ENCODE measurements at regions not wholly inside any gene's neighbourhood (a gene's known extent, or its start where the extent isn't known, plus 50 kb on each side); places are given as distances from the start of the nearest gene placed in this dataset.

DNA sequence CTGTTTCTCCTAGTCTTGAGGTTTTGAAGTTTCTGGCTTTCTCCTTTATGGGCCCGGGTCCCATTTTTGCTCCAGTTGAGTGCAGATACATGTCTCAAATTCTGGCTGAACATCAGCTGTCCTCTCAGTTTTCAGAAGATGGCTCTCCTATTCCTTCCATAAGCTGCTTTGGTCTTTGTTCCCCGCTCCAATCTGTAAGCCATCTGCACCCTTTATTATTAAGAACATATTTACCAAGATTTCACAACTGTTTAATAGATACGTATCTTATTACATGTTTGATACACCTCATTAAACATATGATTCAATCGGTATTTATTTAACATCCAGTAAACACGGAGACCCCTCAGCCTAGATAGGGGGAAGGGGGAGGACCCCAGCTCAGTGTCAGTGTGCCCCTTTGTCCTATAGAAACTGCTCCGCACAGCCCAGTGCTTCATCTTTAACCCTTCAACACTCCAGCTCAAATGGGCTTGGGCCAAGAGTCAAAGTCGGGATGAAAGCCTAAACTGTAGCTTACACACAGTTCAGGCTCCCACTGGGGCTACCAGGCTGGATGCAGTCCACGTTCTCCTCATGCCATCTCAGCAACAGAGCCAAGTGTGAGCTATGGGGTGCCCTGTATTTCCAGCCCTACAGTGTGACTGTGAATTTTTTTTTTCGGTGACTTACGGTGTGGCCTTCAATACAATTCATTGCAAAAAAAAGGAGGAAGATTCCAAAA lies 166.0 kb upstream of the ZFHX3 start:
- no peak overlapping the region for H3K4me3 ChIP-seq (ENCODE audit: low read depth, low read length)
- TF ChIP-seq, protein P1, sequence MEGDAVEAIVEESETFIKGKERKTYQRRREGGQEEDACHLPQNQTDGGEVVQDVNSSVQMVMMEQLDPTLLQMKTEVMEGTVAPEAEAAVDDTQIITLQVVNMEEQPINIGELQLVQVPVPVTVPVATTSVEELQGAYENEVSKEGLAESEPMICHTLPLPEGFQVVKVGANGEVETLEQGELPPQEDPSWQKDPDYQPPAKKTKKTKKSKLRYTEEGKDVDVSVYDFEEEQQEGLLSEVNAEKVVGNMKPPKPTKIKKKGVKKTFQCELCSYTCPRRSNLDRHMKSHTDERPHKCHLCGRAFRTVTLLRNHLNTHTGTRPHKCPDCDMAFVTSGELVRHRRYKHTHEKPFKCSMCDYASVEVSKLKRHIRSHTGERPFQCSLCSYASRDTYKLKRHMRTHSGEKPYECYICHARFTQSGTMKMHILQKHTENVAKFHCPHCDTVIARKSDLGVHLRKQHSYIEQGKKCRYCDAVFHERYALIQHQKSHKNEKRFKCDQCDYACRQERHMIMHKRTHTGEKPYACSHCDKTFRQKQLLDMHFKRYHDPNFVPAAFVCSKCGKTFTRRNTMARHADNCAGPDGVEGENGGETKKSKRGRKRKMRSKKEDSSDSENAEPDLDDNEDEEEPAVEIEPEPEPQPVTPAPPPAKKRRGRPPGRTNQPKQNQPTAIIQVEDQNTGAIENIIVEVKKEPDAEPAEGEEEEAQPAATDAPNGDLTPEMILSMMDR (IDR thresholded peaks at IDR 0.05; ENCODE audit: low read depth, low read length): no peak

DNA sequence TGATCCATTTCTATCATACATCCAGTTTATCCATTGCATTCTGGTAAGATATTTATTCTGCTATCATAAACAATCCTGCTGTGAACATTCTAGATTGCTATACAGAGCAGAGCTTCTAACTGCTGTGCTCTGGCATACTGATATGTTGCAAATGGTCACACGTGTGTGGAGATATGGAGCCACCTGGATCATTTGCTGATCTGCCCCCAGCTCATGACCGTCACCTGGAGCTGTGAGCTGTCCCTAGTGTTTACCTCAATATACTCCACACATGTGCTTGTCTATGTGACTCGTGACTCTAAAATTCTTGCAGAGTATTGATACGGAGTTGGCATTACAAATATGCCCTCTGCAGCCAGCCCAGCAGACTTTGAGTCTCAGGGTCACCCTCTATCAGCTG lies 164.5 kb upstream of the ZFHX3 start:
- H3K4me3 ChIP-seq (ENCODE audit: low read depth, low read length): no peak overlapping the region
- TF ChIP-seq, protein P1 (IDR thresholded peaks at IDR 0.05; ENCODE audit: low read depth, low read length): no peak

DNA sequence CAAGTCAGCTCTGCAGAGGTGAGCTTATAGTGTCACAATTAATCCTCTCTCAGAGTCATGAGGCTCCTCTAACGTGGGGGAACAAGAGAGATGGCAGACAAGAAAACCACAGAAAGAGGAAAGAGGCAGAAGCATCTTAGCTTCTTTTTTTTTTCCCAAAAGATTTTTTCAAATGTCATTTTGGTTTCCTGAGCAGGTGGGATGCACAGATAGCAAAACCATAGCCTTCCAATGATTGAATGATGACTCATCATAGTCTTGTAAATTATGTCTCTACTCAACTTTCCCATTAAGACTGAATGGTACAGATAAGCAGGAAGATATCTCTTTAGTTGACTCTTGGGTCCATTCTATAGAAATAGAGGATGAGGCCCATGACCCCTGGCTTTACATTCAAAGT lies 162.8 kb upstream of the ZFHX3 start:
- H3K4me3 ChIP-seq (ENCODE audit: low read depth, low read length): no peak overlapping the region
- TF ChIP-seq, protein P1 (IDR thresholded peaks at IDR 0.05; ENCODE audit: low read depth, low read length): no peak

DNA sequence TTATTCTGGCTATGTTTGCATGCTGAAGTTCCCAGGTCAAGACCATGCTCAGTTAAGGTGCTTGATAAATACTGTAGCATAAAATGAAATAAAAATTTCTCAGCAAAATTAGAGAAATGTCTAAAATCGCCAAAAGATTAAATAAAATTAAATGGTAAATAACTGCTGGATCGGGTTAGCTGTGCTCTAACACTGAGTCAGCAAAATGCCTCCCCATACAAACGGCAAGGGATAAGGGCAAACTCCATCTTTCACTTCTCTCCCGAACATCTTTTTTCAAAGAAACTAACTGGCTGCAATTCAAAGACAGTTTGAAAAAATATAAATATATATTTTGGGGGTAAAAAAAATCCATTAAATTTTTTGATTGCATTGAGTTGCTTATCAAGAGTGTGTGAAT lies 162.2 kb upstream of the ZFHX3 start:
- H3K4me3 ChIP-seq (ENCODE audit: low read depth, low read length): no peak overlapping the region
- TF ChIP-seq, protein P1 (IDR thresholded peaks at IDR 0.05; ENCODE audit: low read depth, low read length): no peak

DNA sequence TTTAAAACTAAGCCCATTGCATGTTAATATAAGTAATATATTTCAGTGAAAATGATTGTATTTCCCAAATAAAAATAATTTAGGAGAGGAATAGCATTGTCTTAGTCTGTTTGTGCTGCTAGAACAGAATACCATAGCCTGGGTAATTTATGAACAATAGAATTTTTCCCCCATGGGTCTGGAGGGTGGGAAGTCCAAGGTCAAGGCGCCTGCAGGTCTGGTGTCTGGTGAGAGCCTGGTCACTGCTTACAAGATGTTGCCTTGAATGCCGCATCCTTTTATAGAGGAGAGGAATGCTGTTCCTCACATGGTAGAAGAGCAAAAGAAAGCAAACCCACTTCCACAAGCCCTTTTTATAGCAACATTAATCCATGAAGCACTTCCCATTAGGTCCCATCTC lies 161.3 kb upstream of the ZFHX3 start:
- TF ChIP-seq, protein P1 (IDR thresholded peaks at IDR 0.05; ENCODE audit: low read depth, low read length): no peak
- no peak overlapping the region for H3K4me3 ChIP-seq (ENCODE audit: low read depth, low read length)

DNA sequence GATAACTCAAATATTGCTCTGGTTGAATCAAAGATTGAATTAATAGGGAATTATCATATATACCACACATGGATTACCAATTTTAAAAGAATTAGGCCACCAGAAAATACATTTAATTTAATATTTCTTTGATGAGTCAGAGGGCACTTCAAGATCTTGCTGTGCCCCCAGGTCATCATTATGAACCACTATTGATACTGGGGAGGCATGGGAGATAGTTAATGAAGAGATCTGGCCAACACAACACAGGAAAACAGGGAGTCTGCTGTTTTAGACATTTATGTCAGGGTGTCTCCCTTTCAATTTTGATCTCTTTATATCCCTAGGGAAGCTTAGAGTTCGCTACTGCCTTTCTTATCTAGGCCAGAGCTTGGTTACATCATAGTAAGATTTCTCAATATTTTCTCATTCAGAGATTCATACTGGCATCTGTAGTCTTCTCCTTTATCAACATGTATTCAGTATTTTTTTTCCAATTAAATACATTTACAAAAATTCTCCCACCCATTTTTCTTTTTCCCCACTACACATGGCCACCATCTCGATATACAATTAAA lies 158.3 kb upstream of the ZFHX3 start:
- TF ChIP-seq, protein P1 (IDR thresholded peaks at IDR 0.05; ENCODE audit: low read depth, low read length): no peak
- no peak overlapping the region for H3K4me3 ChIP-seq (ENCODE audit: low read depth, low read length)

DNA sequence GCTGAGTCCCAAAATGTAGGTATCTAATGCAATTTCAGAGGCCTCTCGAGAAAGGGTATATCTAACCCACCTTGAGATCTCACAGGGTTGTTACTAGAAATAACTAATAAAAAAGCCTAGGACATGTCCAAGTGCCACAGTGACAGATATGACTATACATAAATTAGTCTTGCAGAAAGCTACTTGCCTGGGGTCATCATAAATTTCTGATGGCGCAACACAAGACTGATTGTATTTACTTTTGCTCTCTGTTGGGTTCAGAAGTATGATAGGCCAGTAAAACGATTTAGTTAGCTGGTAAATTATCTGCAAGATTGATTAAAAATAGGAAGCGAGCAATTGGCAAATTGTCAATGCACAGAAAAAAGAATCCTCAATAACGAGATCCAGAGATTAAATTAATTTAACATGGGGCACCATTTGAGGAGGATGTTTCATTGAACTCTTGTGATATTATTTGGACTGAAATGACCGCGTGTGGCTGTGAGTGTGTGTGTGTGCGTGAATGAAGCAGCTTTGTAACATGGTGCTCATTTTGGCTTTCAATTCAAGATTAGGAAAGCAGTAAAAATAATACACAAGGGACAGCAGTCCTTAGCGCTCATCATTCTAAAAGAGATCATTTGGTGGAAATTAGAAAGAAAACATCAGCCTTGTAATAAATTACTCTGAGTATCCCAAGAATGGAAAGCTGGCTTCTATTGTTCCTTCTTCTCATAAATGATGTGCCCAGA lies 157.4 kb upstream of the ZFHX3 start:
- no peak overlapping the region for H3K4me3 ChIP-seq (ENCODE audit: low read depth, low read length)
- TF ChIP-seq, protein P1 (IDR thresholded peaks at IDR 0.05; ENCODE audit: low read depth, low read length): no peak

Measured in WI38 (cell line).